ENCODE measurements at regions not wholly inside any gene's neighbourhood (a gene's known extent, or its start where the extent isn't known, plus 50 kb on each side); places are given as distances from the start of the nearest gene placed in this dataset.

DNA sequence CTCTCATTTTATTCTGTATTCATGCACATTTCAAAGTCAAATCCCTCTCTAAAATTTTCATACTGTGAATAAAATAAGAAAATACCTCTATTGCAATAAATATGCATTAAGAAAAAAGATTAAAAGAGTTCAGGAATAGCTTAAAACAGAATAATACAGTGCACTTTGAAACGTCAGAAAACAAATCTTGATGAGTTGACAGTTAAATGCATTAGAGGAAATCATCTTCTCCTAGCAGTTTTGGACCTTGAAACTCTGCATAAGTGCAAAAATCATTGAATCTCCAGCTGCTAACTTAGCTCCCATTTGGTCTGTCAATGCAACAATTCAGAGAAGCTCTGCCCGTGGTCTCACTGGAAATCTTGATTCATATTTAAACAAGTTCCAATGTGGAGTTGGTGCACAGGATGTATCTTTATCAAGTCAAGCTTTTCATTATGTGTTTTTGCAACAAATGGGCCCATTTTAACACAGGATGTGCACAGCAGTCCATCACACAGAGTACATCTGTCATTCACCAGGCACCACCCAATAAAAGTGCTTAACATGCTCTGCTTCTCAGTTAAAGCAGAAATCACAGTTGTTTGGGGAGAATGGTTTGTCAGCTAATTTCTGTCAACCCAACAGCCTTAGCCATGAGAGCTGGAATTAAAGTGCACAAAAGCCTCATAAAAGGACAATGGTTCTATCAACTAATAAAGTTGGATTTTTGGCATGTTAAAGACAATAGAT lies 98.8 kb upstream of the ARRDC4 start:
- no peak for DNase-seq

DNA sequence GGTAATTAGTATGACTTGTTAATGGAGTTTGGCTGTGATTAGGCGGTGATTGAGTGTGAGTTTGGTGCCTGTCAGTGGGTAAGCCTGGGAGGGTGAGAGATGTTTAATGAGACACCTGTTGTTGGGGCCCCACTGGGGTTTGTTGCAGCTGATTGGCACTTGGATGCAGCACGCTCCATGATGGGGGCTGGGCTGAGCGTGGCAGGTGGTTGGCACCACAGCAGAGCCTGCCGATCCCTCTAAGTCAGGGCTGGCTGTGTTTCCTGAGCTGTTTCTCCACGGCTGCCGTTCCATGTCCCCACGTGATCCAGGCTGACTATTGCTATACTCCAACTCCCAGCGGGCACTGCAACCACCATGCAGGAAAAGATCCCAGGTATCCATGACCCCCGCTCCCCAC lies 93.5 kb upstream of the ARRDC4 start:
- no peak for DNase-seq

DNA sequence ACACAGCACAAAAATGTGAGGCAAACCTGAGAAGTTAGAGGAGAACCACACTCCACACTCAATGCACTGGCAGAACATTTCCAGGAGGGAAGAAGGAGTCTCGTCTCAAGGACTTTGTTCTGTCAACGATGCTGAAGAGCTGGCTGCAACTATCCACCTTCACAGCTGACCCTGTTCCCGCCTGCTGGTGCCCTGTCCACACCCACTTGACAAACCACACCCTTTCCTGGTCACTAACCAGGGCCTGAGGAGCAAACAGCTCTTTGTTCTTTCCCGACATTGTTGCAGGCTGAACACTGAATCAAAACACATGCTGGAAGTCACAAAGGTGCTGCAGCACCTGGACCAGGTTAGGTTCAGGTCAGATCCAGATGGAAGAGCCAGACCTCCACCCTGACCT lies 92.6 kb upstream of the ARRDC4 start:
- DNase-seq: no peak

DNA sequence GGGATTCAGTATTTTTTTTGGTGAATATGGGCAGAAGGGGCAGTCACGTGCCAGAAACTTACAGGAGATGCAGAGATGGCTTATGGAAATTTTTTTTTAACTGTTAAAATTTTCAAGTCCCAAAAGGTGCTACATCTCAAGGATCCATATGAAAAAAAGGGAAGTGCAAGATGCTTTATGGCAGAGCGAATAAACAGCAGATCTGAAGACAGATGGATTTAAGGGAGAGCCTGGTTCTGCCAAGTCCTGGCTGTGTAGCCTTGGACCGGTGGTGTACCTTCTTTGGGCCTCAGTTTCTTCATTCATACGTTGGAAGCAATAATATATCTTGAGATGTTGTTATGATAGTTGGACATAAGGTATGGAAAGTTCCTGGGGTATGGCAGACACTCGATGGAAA lies 91.5 kb upstream of the ARRDC4 start:
- DNase-seq: no peak

DNA sequence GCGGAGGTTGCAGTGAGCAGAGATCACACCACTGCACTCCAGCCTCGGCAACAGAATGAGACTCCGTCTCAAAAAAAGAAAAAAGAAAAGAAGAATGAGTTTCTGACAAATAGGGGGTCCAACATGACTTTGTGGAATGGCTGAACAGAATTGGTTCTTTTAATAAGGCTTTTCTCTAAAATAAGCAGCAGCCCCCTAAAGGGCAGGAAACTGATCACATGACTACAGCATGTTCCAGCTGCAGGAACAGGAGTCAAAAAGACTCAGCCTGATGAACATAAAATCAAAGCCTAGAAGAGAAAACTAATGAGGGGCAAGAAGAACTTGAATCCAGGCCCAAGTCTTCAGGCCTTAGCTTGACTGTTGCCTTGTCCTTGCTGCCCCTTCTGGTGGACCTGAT lies 89.7 kb upstream of the ARRDC4 start:
- no peak for DNase-seq

DNA sequence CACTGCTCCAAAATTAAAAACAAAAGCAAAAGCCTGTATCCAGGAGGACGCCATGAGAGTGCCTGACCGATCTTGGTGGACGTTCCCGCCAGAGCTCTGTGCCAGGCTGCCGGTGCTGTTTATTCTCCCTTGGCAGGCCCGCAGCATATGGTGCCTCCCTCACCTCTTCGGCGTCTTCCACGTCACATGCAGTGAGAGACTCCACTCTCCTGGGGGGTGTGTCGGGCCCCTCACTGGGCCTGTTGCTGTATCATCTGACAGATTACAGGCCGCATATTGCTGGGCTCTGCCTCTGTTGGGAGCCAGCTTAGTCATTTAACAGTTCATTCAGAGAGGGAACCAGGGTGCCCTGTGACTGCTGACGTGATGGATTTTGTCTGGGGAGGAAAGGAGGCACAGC lies 86.4 kb upstream of the ARRDC4 start:
- no peak for DNase-seq

DNA sequence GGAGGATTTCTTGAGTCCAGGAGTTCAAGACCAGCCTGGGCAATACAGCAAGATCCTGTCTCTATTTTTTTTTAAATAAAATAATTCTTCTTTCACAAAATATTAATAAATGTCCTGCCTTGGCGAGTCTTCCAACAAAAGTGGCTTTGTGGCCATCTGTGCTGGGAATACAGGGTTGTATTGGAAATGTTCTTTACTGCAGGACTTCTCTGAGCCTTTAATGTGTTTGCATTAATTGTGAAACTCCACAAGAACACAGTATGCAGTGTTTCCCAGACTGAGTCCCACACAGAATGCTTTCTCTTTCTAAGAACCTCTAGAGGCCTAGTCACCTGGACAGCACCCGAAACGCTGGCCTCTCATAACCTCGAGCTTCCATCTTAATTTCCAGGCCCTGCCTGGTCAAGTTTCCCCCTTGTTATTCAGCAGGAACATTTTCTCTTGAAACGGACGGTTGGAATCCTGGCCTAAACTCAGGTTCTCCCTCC lies 85.4 kb upstream of the ARRDC4 start:
- DNase-seq: no peak

DNA sequence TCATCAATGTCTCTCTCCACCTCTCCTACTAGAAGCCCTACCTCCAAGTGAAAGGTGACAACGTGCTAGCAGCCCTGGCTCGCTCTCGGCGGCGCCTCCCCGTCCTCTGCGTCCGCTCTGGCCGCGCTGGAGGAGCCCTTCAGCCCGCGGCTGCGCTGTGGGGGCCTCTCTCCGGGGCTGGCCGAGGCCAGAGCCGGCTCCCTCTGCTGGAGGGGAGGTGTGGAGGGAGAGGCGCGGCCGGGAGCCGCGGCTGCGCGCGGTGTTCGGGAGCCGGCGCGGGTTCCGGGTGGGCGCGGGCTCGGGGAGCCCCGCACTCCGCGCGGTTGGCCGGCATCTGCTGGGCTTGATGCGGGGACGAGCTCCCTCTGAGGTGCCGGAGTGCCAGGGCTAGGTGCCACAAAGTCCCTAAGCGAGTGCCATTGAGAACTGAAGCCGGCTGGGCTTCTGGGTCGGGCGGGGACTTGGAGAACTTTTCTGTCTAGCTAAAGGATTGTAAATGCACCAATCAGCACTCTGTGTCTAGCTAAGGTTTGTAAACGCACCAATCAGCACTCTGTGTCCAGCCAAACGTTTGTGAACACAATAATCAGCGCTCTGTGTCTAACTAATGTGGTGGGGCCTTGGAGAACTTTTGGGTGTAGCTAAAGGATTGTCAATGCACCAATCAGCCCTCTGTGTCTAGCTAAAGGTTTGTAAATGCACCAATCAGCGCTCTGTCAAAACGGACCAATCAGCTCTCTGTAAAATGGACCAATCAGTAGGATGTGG lies 84.8 kb upstream of the ARRDC4 start:
- DNase-seq: no peak

DNA sequence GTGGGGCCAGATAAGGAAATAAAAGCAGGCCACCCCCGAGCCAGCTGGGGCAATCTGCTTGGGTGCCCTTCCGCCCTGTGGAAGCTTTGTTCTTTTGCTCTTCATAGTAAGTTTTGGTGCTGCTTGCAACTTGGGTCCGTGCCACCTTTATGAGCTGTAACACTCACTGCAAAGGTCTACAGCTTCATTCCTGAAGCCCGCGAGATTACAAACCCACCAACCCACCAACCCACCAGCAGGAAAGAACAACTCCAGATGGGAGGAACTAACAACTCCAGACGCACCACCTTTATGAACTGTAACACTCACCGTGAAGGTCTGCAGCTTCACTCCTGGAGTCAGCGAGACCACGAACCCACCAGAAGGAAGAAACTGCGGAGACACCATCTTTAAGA lies 84.2 kb upstream of the ARRDC4 start:
- DNase-seq: no peak

DNA sequence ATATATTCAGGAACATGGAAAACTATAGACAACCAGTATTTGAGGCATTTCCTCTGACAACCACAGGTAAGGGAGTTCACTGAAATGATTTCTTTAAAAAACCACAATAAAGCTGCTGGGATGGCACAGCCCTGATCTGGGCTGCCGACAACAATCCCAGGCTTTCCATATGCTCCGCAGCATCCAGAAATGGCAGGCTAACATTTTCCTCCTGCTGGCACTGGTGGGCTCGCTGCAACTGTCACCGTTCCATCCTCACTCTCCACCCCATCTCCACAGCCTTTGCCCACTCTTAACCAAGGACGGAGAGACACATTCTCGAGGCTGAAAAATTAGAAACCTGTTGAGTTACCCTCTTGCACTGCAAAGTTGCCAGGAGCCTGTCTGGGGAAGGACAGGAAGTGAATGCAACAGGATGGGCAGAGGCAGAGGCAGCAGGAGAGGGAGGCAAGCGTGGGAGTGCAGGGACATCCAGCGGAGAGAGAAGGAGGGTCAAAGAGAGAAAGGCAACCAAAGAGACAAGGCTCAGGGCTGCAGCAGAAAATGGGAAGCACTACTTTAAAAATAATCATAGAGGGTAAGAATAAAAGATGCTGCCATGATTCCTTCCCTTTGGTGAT lies 79.0 kb upstream of the ARRDC4 start:
- no peak for DNase-seq

DNA sequence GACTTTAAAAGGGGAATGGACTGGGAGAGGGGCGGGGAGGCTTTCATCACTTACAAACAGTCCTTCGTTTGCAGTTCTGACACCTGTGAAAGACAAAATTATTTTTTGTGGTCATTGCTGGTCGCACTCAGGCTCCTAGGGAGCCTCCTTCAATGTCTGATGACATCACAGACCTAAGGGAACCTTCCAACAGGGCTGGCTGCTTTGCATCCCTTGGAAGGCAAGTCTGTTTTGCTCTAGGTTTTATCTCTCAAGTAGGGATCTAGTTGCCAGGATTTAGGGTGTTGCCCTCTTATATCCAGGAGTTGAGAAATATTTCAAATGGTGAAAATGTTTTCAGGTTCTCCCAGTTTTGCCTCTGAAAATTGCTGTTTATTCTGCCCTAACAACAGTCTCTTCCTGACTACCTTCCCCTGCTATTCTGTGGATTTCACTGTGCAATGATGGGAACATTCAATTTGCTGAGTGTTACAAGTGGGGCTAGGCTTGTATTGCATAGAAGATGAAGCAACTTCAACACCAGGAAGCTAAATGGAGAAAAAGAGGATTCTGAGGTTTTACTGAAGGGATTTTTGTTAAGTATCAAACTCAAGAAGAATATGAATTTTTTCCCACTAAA lies 75.9 kb upstream of the ARRDC4 start:
- no peak for DNase-seq

DNA sequence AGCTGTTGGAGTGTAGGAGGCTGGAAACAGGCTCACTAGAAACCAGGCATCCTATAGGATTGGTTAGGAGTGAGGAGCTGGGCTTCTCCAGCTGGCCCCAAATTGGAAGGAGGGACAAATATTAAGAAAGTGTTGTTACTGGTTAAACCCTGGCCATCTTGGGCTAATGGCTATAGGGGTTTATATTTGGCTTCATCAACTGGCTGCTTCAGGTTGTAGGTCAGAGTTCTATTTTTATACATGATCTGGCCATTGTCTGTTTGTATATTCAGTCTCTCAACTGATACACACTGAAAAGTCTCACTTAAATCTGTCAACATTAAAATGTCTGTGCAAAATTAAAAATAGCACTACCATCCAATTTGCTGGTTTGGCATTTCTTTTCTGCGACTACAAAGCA lies 70.2 kb upstream of the ARRDC4 start:
- no peak for DNase-seq

DNA sequence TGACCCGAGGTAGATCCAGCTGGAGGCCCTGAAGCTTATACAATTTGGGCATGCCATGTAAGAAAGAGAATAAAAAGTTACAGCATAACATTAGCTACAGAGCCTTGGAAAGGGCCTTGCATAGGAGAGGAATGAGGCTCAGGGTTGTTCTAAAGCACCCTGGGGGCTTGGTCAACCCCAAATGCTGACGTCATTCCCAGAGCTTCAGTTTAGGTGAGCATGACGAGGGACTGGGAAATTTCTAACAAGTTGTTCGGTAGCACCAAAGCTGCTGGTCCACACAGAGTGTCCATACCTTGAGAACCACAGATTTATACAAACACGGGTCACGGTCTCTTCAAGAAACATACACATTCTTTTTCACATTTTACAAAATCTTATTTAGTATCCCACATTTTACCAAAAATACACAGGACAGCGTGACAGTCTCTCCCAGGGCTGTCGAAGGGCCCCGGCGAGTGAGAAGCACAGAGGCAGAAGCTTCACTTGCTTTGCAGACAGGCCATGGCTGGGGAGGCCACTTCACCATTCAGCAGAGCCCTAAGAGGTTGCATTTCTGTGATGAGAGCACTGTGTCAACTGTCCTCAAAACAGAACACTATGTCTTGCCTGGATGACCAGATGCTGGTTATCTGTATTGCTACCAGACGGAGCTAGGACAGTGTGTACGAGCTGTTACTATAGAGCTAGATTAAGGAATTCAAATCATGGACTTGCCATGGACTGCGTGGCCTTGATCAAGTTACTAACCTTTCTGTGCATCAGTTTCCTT lies 68.2 kb upstream of the ARRDC4 start:
- DNase-seq: no peak

DNA sequence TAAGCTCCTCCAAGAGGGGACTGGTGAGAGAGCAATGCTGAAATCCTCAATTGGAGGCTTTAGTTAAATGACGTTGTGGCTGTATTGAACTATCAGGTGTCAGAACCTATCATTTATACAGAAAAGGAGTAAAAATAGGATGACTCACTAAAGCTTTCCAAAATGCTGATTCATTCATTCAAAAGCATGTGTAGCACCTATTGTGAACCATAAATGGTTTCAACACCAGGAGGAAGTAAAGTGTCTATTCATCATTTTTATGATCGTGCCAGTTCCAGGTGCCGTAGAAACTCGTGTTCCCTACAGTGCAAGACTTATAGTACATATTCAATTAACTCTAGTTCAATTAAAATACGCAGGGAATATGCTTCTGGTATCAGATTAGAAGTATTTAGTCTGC lies 66.5 kb upstream of the ARRDC4 start:
- no peak for DNase-seq

DNA sequence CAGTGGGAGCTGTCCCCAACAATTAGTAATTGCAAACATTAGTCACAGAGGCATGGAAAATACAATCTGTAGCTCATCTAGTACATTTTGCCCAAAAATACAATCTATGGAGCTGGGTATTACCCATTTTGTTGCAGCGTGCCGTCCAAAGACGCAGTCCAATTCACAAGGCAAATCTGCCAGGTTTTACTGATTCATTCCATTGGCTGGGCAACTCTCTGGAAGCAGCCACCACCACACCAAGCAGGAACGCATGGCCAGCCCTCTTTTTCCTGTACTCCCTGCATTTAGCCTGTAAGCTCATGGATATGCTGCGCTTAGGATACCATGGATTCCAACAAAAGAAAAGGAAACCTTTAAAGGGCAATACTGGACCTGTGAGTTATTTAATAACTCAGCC lies 60.5 kb upstream of the ARRDC4 start:
- no peak for DNase-seq

DNA sequence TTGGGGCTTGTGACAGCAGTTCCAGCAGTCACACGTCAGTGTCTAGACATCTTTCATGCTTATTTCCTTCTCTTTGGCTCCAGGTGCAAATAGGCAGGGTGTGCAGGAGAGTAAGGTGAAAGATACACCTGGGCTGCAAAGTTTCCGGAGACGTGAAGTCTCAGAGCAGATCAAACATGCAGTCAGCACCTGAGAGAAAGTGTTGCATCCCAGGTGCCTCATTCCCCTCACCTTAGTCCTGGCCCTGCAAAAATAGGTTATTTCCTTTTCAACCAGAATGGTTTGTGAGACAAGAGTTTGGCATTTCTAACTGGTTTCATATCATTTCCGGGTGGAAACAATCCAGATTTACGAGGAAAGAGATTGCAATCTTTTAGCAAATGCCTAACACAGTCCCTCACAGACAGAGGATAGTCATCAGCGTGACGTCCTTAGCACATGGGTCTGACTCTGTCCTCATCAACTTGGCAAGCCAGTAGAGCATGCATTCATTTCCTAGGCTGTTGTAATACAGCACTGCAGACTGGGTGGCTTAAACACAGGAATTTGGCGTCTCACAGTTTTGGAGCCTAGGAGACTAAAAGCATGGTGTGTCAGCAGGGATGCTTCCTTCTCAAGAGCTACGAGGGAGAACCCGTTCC lies 58.2 kb upstream of the ARRDC4 start:
- no peak for DNase-seq

DNA sequence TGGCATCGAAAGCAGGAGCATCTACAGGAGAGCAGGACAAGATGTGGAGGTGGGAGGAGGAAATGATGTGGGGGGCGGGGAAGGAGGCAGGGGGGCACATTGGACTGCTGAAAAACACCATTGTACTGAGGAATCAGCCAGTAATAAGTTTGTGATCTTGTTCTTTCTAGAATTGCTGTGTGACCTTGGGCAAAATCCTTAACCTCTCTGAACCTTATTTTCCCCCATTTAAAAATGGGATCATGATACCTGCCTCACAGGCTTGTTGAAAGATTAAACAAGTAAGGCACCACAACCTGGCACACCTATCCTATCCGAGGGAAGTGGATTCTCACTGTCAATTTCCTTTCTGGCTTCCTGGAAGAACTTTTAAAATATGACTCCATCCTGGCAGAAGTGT lies 56.9 kb upstream of the ARRDC4 start:
- DNase-seq: no peak

DNA sequence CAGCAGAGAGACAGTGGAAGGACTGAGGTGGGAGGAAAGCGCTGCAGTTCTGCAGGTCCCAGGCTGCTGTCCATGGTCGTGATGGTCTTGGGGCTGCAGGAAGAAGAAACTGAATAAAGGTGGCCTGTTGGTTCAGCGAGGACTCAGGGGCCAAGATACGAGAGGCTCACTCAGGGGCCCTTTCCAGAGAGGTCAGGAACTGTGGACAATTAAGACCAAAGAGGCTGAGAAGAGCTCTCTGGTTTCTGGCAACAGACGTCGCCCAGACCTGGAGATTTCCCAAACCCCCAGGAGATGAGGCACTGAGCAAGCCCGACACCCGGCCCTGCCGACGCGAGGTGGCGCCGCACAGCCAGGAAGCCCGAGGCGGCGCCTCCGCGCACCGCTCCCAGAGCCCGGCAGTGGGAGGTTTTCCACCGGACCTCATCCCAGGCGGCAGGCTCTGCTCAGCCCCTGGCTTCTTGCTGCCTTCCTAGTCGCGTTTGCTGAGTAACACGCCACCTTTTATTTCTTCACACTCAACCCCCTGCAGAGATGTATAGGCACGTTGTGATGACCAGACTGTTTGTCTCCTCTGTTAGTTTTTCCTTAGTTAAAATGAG lies 56.4 kb upstream of the ARRDC4 start:
- peak; percentile 23 for DNase-seq

DNA sequence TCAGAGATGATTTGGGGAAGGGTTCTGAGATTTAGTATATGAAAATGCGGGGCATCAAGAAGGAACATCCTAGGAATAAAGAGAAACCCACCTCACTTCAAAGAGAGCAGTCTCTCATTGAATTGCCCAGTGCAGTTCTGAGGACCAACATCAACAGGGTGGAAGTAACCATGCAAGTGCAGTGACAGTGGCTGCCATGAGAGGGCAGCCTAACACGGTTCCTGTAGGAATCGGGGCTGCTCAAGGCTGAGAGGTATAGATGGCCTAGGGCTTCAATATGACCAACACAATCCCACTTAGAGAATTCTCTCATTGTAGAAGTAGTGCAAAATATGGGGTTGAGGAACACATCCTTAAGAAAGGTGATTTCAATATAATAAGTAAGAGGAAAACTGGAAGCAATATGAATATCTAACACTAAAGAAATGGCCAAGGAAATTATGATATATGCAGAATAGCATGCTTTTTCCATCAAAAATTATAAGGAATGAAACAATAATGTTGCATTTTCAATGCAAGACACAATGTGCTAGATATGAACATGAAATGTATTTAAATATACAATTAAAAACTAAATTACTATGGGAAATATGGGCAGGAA lies 51.1 kb upstream of the ARRDC4 start:
- peak; percentile 34 for DNase-seq
